Midbrain (tissue), 1 donor: ENCODE measurements at regions not wholly inside any gene's neighbourhood (a gene's known extent, or its start where the extent isn't known, plus 50 kb on each side); places are given as distances from the start of the nearest gene placed in this dataset.
A peak's percentile ranks its signal among the peaks of the same experiment; 100 is the strongest.
"Not testable (repeated sequence)": the region's sequence is repeated elsewhere in the genome, so short reads cannot be mapped to it uniquely, and the experiment has no call there.

Experiments
- DNase-seq: peaks from one replicate; lab custom pipeline; 2025; lab: John Stamatoyannopoulos, UW

- DNase-seq, result no peak
These were observed 124.4 kb upstream of the VPREB1 start for GRCh38 chr22:22120160-22120559.

GRCh38 chr22:22118987-22119386, 125.6 kb upstream of the VPREB1 start:
- no peak for DNase-seq

- not testable (repeated sequence) for DNase-seq
These were observed 126.6 kb upstream of the VPREB1 start for GRCh38 chr22:22117864-22118544.

- DNase-seq, result not testable (repeated sequence)
These were observed 127.4 kb upstream of the VPREB1 start for GRCh38 chr22:22116997-22117770.

- DNase-seq, result no peak
These were observed 130.9 kb upstream of the VPREB1 start for GRCh38 chr22:22113701-22114100.

GRCh38 chr22:22112533-22113294, 130.1 kb upstream of the TOP3B start:
- DNase-seq, result no peak

GRCh38 chr22:22111983-22112382, 129.4 kb upstream of the TOP3B start:
- DNase-seq, result no peak

GRCh38 chr22:22111267-22111751, 128.7 kb upstream of the TOP3B start:
- DNase-seq, result no peak

- peak; percentile 60 for DNase-seq
These were observed 128.1 kb upstream of the TOP3B start for GRCh38 chr22:22110548-22111266.

GRCh38 chr22:22109693-22110466, 127.3 kb upstream of the TOP3B start:
- no peak for DNase-seq

GRCh38 chr22:22106855-22107254, 124.3 kb upstream of the TOP3B start:
- DNase-seq, result no peak

GRCh38 chr22:22105364-22105763, 122.8 kb upstream of the TOP3B start:
- DNase-seq, result no peak

- DNase-seq, result no peak
These were observed 120.7 kb upstream of the TOP3B start for GRCh38 chr22:22103078-22103875.

GRCh38 chr22:22099833-22100812, 117.5 kb upstream of the TOP3B start:
- DNase-seq, result no peak

GRCh38 chr22:22099194-22099486, 116.6 kb upstream of the TOP3B start:
- DNase-seq, result no peak

- no peak for DNase-seq
These were observed 116.0 kb upstream of the TOP3B start for GRCh38 chr22:22098457-22099193.

GRCh38 chr22:22097727-22098228, 115.2 kb upstream of the TOP3B start:
- DNase-seq, result no peak

GRCh38 chr22:22094921-22095320, 112.3 kb upstream of the TOP3B start:
- no peak for DNase-seq
